ENCODE measurements at regions not wholly inside any gene's neighbourhood (a gene's known extent, or its start where the extent isn't known, plus 50 kb on each side); places are given as distances from the start of the nearest gene placed in this dataset.
A peak's percentile ranks its signal among the peaks of the same experiment; 100 is the strongest.
"Not testable (repeated sequence)": the region's sequence is repeated elsewhere in the genome, so short reads cannot be mapped to it uniquely, and the experiment has no call there.

GRCh38 chr13:30816736-30817135 lies 81.4 kb downstream of the ALOX5AP start:
- no peak for DNase-seq

GRCh38 chr13:30818323-30818960 lies 83.1 kb downstream of the ALOX5AP start:
- no peak for DNase-seq

GRCh38 chr13:30819136-30819888 lies 84.0 kb downstream of the ALOX5AP start:
- DNase-seq: no peak

- no peak for DNase-seq
Observed at GRCh38 chr13:30821421-30821820, 84.7 kb upstream of the MEDAG start.

- no peak for DNase-seq
Observed at GRCh38 chr13:30824651-30825050, 81.4 kb upstream of the MEDAG start.

GRCh38 chr13:30826911-30827577 lies 79.0 kb upstream of the MEDAG start:
- DNase-seq: no peak

GRCh38 chr13:30827578-30827925 lies 78.5 kb upstream of the MEDAG start:
- no peak for DNase-seq

GRCh38 chr13:30829145-30829832 lies 76.8 kb upstream of the MEDAG start:
- no peak for DNase-seq

- no peak for DNase-seq
Observed at GRCh38 chr13:30829833-30830637, 76.0 kb upstream of the MEDAG start.

- no peak for DNase-seq
Observed at GRCh38 chr13:30830638-30830965, 75.5 kb upstream of the MEDAG start.

GRCh38 chr13:30831515-30831914 lies 74.6 kb upstream of the MEDAG start:
- DNase-seq: no peak

GRCh38 chr13:30832377-30832776 lies 73.7 kb upstream of the MEDAG start:
- no peak for DNase-seq

GRCh38 chr13:30832845-30833332 lies 73.2 kb upstream of the MEDAG start:
- DNase-seq: peak; percentile 29 to 38

- DNase-seq: no peak
Observed at GRCh38 chr13:30835442-30835841, 70.6 kb upstream of the MEDAG start.

- no peak for DNase-seq
Observed at GRCh38 chr13:30837227-30838159, 68.6 kb upstream of the MEDAG start.

GRCh38 chr13:30839636-30840035 lies 66.4 kb upstream of the MEDAG start:
- DNase-seq: not testable (repeated sequence)

- DNase-seq: no peak
Observed at GRCh38 chr13:30840515-30840914, 65.6 kb upstream of the MEDAG start.

GRCh38 chr13:30841154-30841553 lies 64.9 kb upstream of the MEDAG start:
- DNase-seq: no peak

- DNase-seq: no peak
Observed at GRCh38 chr13:30843548-30843947, 62.5 kb upstream of the MEDAG start.

GRCh38 chr13:30844548-30845296 lies 61.3 kb upstream of the MEDAG start:
- no peak for DNase-seq
